Esophagus muscularis mucosa (tissue), 3 donors: ENCODE measurements at regions not wholly inside any gene's neighbourhood (a gene's known extent, or its start where the extent isn't known, plus 50 kb on each side); places are given as distances from the start of the nearest gene placed in this dataset.

Experiments
- CTCF ChIP-seq, 3 experiments: fragments of 200-600 bp in 2 of 3; fragments of 450-650 bp in 1 of 3; sonication (generic) in 2 of 3; IDR thresholded peaks; one replicate each; pipeline ENCODE4 v1.5.1; 2017 to 2019; ENCODE audit warnings: antibody characterized with exemption in 3 of 3, mild to moderate bottlenecking in 2 of 3, moderate library complexity in 1 of 3
- POLR2A ChIP-seq: fragments of 450-650 bp; IDR thresholded peaks from one replicate; pipeline ENCODE4 v1.6.1; 2017; ENCODE audit warnings: antibody characterized with exemption, moderate library complexity, mild to moderate bottlenecking, low read depth
- POLR2AphosphoS5 ChIP-seq, 2 donors: sonication (generic); formaldehyde crosslinking; IDR thresholded peaks; one replicate each; pipeline ENCODE4 v1.6.1; 2017; ENCODE audit warnings: antibody characterized with exemption in 2 of 2

GRCh38 chr5:103902893-103903292 lies 340.3 kb upstream of the NUDT12 start:
- no peak for TF ChIP-seq CTCF (IDR thresholded peaks at IDR 0.05)
- TF ChIP-seq POLR2A = no peak
- TF ChIP-seq POLR2AphosphoS5 (IDR thresholded peaks at IDR 0.05) = no peak
